PC-3 (cell line): ENCODE measurements at regions not wholly inside any gene's neighbourhood (a gene's known extent, or its start where the extent isn't known, plus 50 kb on each side); places are given as distances from the start of the nearest gene placed in this dataset.
A peak's percentile ranks its signal among the peaks of the same experiment; 100 is the strongest.

Source experiments
- EZH2 ChIP-seq: fragments of 300-600 bp; sonication (generic); IDR thresholded peaks from one replicate; pipeline ENCODE4 v1.6.1; 2017; ENCODE audit warnings: antibody characterized with exemption, mild to moderate bottlenecking, low read length; ENCODE audit not compliant: unreplicated experiment
- EZH2phosphoT487 ChIP-seq: fragments of 300-600 bp; sonication (generic); IDR thresholded peaks from 2 replicates; pipeline ENCODE4 v1.6.1; 2018; ENCODE audit warnings: mild to moderate bottlenecking, antibody characterized with exemption, low read length, borderline replicate concordance
- TF ChIP-seq, protein P1 (sequence below): fragments of 300-600 bp; sonication (generic); conservative IDR thresholded peaks from 2 replicates; pipeline ENCODE4 v1.5.1; 2017; ENCODE audit warnings: antibody characterized with exemption, low read depth, mild to moderate bottlenecking, low read length

DNA sequence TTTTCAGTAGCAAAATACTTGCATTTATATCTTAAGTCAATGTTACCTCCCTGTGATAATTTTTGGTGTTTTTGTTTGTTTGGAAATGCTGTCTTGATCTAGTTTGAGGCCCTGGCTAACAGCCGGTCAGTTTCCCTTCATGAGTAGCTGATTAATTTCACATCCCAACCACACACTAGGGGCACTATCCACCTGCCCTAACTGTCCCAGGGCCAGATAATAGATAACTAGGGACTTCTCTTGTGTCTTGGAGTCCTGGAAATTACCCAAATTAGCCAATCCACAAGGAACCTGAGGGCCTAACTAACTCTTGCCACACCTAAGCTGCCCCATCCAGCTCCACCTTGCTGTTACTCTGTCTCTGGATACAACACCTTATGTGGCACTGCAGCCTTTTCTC, 399.9 kb downstream of the FOXG1 start:
- TF ChIP-seq, protein P1, sequence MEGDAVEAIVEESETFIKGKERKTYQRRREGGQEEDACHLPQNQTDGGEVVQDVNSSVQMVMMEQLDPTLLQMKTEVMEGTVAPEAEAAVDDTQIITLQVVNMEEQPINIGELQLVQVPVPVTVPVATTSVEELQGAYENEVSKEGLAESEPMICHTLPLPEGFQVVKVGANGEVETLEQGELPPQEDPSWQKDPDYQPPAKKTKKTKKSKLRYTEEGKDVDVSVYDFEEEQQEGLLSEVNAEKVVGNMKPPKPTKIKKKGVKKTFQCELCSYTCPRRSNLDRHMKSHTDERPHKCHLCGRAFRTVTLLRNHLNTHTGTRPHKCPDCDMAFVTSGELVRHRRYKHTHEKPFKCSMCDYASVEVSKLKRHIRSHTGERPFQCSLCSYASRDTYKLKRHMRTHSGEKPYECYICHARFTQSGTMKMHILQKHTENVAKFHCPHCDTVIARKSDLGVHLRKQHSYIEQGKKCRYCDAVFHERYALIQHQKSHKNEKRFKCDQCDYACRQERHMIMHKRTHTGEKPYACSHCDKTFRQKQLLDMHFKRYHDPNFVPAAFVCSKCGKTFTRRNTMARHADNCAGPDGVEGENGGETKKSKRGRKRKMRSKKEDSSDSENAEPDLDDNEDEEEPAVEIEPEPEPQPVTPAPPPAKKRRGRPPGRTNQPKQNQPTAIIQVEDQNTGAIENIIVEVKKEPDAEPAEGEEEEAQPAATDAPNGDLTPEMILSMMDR, result peak; percentile 51
- TF ChIP-seq EZH2 (no peak), EZH2phosphoT487 (no peak)
